BE2C (cell line): ENCODE measurements at regions not wholly inside any gene's neighbourhood (a gene's known extent, or its start where the extent isn't known, plus 50 kb on each side); places are given as distances from the start of the nearest gene placed in this dataset.

Experiments used
- DNase-seq: peaks from one replicate; pipeline ENCODE4 v3.0.0-alpha.2; 2020
- H3K27me3 ChIP-seq: fragments of 250-450 bp; sonication (Bioruptor Pico); 2 replicates; pipeline ENCODE4 v1.5.1; 2020; ENCODE audit warnings: mild to moderate bottlenecking
- H3K36me3 ChIP-seq: fragments of 250-450 bp; sonication (Bioruptor Pico); 2 replicates; pipeline ENCODE4 v1.5.1; 2020; ENCODE audit warnings: mild to moderate bottlenecking
- H3K4me1 ChIP-seq: fragments of 250-450 bp; sonication (Bioruptor Pico); 2 replicates; pipeline ENCODE4 v1.5.1; 2020
- H3K4me3 ChIP-seq: 2 replicates; pipeline ENCODE4 v1.5.1; 2011; ENCODE audit warnings: low read depth, low read length
- H3K9me3 ChIP-seq: fragments of 250-450 bp; sonication (Bioruptor Pico); 2 replicates; pipeline ENCODE4 v1.5.1; 2020
- CTCF ChIP-seq: IDR thresholded peaks from 2 replicates; pipeline ENCODE4 v1.5.1; 2012; ENCODE audit warnings: mild to moderate bottlenecking, low read depth, low read length

- no peak overlapping the region for H3K4me3 ChIP-seq
- H3K36me3 ChIP-seq: no peaks in the 10 kb centered on the region
- no peak for DNase-seq
- peaks cover 4% of the 10 kb centered on the region for H3K4me1 ChIP-seq
- H3K9me3 ChIP-seq: no peaks in the 10 kb centered on the region
- no peaks in the 10 kb centered on the region for H3K27me3 ChIP-seq
- TF ChIP-seq CTCF: no peak
Observed at GRCh38 chr5:29516224-29516623, 1677.3 kb upstream of the CDH6 start.

GRCh38 chr5:29508131-29508530 is 1685.4 kb upstream of the CDH6 start:
- no peak overlapping the region for H3K4me3 ChIP-seq
- H3K9me3 ChIP-seq: no peaks in the 10 kb centered on the region
- DNase-seq: no peak
- no peaks in the 10 kb centered on the region for H3K36me3 ChIP-seq
- H3K27me3 ChIP-seq: no peaks in the 10 kb centered on the region
- TF ChIP-seq CTCF: no peak
- no peaks in the 10 kb centered on the region for H3K4me1 ChIP-seq

GRCh38 chr5:29504411-29504810 is 1689.1 kb upstream of the CDH6 start:
- DNase-seq: no peak
- H3K36me3 ChIP-seq: no peaks in the 10 kb centered on the region
- H3K4me1 ChIP-seq: no peaks in the 10 kb centered on the region
- no peaks in the 10 kb centered on the region for H3K27me3 ChIP-seq
- no peaks in the 10 kb centered on the region for H3K9me3 ChIP-seq
- no peak for TF ChIP-seq CTCF
- no peak overlapping the region for H3K4me3 ChIP-seq

GRCh38 chr5:29498860-29499259 is 1694.6 kb upstream of the CDH6 start:
- Histone ChIP-seq H3K4me1 (no peaks in the 10 kb centered on the region), H3K4me3 (no peak overlapping the region), H3K9me3 (no peaks in the 10 kb centered on the region), H3K36me3 (no peaks in the 10 kb centered on the region), H3K27me3 (no peaks in the 10 kb centered on the region)
- no peak for DNase-seq
- TF ChIP-seq CTCF: no peak

GRCh38 chr5:29498412-29498811 is 1695.1 kb upstream of the CDH6 start:
- Histone ChIP-seq H3K9me3 (no peaks in the 10 kb centered on the region), H3K4me1 (no peaks in the 10 kb centered on the region), H3K4me3 (no peak overlapping the region), H3K36me3 (no peaks in the 10 kb centered on the region), H3K27me3 (no peaks in the 10 kb centered on the region)
- no peak for DNase-seq
- TF ChIP-seq CTCF: no peak

- DNase-seq: no peak
- Histone ChIP-seq H3K4me1 (no peaks in the 10 kb centered on the region), H3K36me3 (no peaks in the 10 kb centered on the region), H3K9me3 (no peaks in the 10 kb centered on the region), H3K4me3 (no peak overlapping the region), H3K27me3 (no peaks in the 10 kb centered on the region)
- TF ChIP-seq CTCF: no peak
Observed at GRCh38 chr5:29485333-29485732, 1708.2 kb upstream of the CDH6 start.
